A549 (cell line): ENCODE measurements at regions not wholly inside any gene's neighbourhood (a gene's known extent, or its start where the extent isn't known, plus 50 kb on each side); places are given as distances from the start of the nearest gene placed in this dataset.

Experiments
- ATAC-seq, 2 experiments: fragments of 200-7000 bp in 1 of 2; fragments of >200 bp in 1 of 2; cut with Nextera tagmentation in 1 of 2; cut with Tn5 transposase in 1 of 2; 3 replicates each; pipeline versions ENCODE4 v1.8.0 to v1.9.1; 2018 to 2020; ENCODE audit warnings: mild to moderate bottlenecking in 1 of 2, moderate library complexity in 1 of 2
- CTCF ChIA-PET: fragments of 300-600 bp; sonication (Branson Sonifier 250); formaldehyde crosslinking; extraction: SDS; loops from one replicate; lab custom pipeline; 2021; ENCODE audit warnings: antibody characterized with exemption, inconsistent platforms; lab: Yijun Ruan, JAX
- POLR2A ChIA-PET: fragments of 350-600 bp; formaldehyde crosslinking; extraction: SDS; loops from one replicate; lab custom pipeline; 2021; ENCODE audit warnings: antibody characterized with exemption, inconsistent platforms; lab: Yijun Ruan, JAX
- DNase-seq, 2 experiments: peaks; one replicate each; pipeline versions ENCODE4 v3.0.0 to v3.0.0-alpha.2; 2011 to 2016; ENCODE audit warnings: low read depth in 1 of 2, low spot score in 1 of 2
- FAIRE-seq: peaks from 2 replicates; lab custom pipeline; 2011; peaks lifted over from hg19 to GRCh38; lab: Jason Lieb, UNC
- H3K27ac ChIP-seq, 2 experiments: fragments of >200 bp; sonication (Bioruptor Twin); formaldehyde crosslinking; 3 replicates each; pipeline ENCODE4 v1.5.1; 2016 to 2017
- H3K4me1 ChIP-seq: fragments of >200 bp; sonication (Bioruptor Twin); formaldehyde crosslinking; 3 replicates; pipeline ENCODE4 v1.6.1; 2016
- H3K4me2 ChIP-seq: fragments of >200 bp; sonication (Bioruptor Twin); formaldehyde crosslinking; 3 replicates; pipeline ENCODE4 v1.6.1; 2016
- H3K4me3 ChIP-seq: fragments of >200 bp; sonication (Bioruptor Twin); formaldehyde crosslinking; 3 replicates; pipeline ENCODE4 v1.5.1; 2016
- H3K9me3 ChIP-seq: fragments of >200 bp; sonication (Bioruptor Twin); formaldehyde crosslinking; 3 replicates; pipeline ENCODE4 v1.6.1; 2016
- CBX8 ChIP-seq: fragments of 200-600 bp; sonication (generic); IDR thresholded peaks from 2 replicates; pipeline ENCODE4 v1.6.1; 2016
- CEBPB ChIP-seq, 2 experiments: fragments of >200 bp in 1 of 2; sonication (Bioruptor Twin) in 1 of 2; formaldehyde crosslinking in 1 of 2; IDR thresholded peaks; 2 replicates each; pipeline ENCODE4 v1.6.1; 2012 to 2016
- EP300 ChIP-seq, 2 experiments: fragments of >200 bp; sonication (Bioruptor Twin); formaldehyde crosslinking; IDR thresholded peaks; 2 replicates in 1 of 2; 3 replicates in 1 of 2; pipeline ENCODE4 v1.6.1; 2016 to 2017
- FOSL2 ChIP-seq, 2 experiments: fragments of 450-650 bp in 1 of 2; fragments of >200 bp in 1 of 2; sonication (Bioruptor Twin) in 1 of 2; formaldehyde crosslinking; IDR thresholded peaks; 2 replicates each; pipeline versions ENCODE4 v1.5.0 to v1.6.1; 2016 to 2020; ENCODE audit warnings: mild to moderate bottlenecking in 1 of 2, moderate library complexity in 1 of 2
- JUNB ChIP-seq: fragments of >200 bp; sonication (Bioruptor Twin); formaldehyde crosslinking; IDR thresholded peaks from 2 replicates; pipeline ENCODE4 v1.6.1; 2016
- KDM1A ChIP-seq: fragments of 200-600 bp; sonication (generic); IDR thresholded peaks from 2 replicates; pipeline ENCODE4 v1.6.1; 2016; ENCODE audit warnings: low read depth, mild to moderate bottlenecking
- MAFK ChIP-seq: fragments of 450-650 bp; IDR thresholded peaks from 2 replicates; pipeline ENCODE4 v1.6.1; 2014; ENCODE audit not compliant: partially characterized antibody
- MAZ ChIP-seq: fragments of 150-350 bp; IDR thresholded peaks from 2 replicates; pipeline ENCODE4 v1.6.1; 2014; ENCODE audit warnings: antibody characterized with exemption, low read depth, low read length, borderline replicate concordance
- NFE2L2 ChIP-seq: fragments of 150-350 bp; conservative IDR thresholded peaks from 2 replicates; pipeline ENCODE4 v1.6.1; 2014; ENCODE audit warnings: low read length
- NPAS2 ChIP-seq: fragments of 250-450 bp; sonication (Bioruptor Pico); IDR thresholded peaks from 2 replicates; pipeline ENCODE4 v1.8.0; 2022; ENCODE audit warnings: mild to moderate bottlenecking, moderate library complexity, borderline replicate concordance
- PHF8 ChIP-seq: fragments of 200-600 bp; sonication (generic); IDR thresholded peaks from 2 replicates; pipeline ENCODE4 v1.6.1; 2016; ENCODE audit warnings: low read depth, mild to moderate bottlenecking, antibody characterized with exemption, moderate library complexity, borderline replicate concordance
- POLR2A ChIP-seq: IDR thresholded peaks from 2 replicates; pipeline ENCODE4 v1.6.1; 2012; ENCODE audit warnings: mild to moderate bottlenecking, low read length
- RFX5 ChIP-seq: fragments of 450-650 bp; IDR thresholded peaks from 2 replicates; pipeline ENCODE4 v1.7.1; 2014; ENCODE audit warnings: antibody characterized with exemption, mild to moderate bottlenecking, moderate library complexity
- SMC3 ChIP-seq: fragments of >200 bp; sonication (Bioruptor Twin); formaldehyde crosslinking; IDR thresholded peaks from 3 replicates; pipeline ENCODE4 v1.6.1; 2018; ENCODE audit warnings: inconsistent platforms
- ZFP36 ChIP-seq: fragments of 450-650 bp; IDR thresholded peaks from 2 replicates; pipeline ENCODE4 v1.6.1; 2014; ENCODE audit warnings: borderline replicate concordance; ENCODE audit not compliant: partially characterized antibody
- WGBS: methylation state at CpG from one replicate; pipeline ENCODE4 v1.1.6; 2017; ENCODE audit errors: missing lambda C conversion rate; 5-methylcytosine and 5-hydroxymethylcytosine counted together
- TF ChIP-seq, protein P1 (sequence below): fragments of 450-650 bp; IDR thresholded peaks from 2 replicates; pipeline ENCODE4 v1.6.1; 2014; ENCODE audit warnings: antibody characterized with exemption
- TF ChIP-seq, protein P2 (sequence below): fragments of >200 bp; sonication (Bioruptor Twin); formaldehyde crosslinking; IDR thresholded peaks from 3 replicates; pipeline ENCODE4 v1.6.1; 2016
- TF ChIP-seq, protein P3 (sequence below): IDR thresholded peaks from 2 replicates; pipeline ENCODE4 v1.6.1; 2012
- TF ChIP-seq, protein P4 (sequence below): fragments of >200 bp; sonication (Bioruptor Twin); formaldehyde crosslinking; IDR thresholded peaks from 3 replicates; pipeline ENCODE4 v1.5.1; 2016

DNA sequence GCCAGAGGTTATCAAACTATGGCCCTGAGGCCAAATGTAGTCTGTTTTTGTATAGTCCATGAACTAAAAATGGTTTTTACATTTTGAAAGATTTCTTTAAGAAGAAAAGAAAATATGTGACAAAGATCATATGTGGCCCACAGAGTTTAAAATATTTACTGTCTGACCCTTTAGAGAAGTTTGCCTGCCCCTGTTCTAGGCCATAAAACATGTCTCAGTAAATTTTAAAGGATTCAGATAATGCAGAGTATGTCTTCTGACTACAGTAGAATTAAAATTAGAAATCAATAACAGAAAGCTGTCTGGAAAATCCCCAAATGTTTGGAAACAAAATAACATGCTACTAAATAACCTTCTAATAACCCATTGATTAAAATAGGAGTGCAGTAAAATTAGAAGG lies 86.3 kb downstream of the KCNRG start (continued):
- no peak for TF ChIP-seq RFX5
- no peak for TF ChIP-seq NPAS2 (CRISPR knock-in tag)
- TF ChIP-seq EP300 (IDR thresholded peaks at IDR 0.05), result no peak
- TF ChIP-seq JUNB, result no peak

DNA sequence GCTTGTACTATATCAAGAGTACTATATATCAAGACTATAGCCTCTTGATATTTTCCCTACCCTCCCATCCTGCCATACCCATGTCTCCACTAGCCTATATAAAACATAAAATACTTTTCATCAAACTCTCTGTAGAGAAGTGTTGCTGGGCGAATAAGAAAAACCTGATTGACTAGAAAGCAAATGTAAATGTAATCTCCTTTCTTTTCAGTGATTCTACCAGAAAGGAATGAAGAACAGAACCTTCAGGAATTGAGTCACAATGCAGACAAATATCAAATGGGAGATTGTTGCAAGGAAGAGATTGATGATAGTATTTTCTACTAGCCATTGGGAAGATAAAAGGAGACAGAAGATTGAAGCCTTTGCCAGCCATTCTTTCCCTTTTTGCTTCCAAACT lies 89.2 kb downstream of the KCNRG start:
- CTCF ChIA-PET, result no interaction called here
- H3K4me2 ChIP-seq, result no peak overlapping the region
- TF ChIP-seq SMC3, result no peak
- no peak for TF ChIP-seq POLR2A
- TF ChIP-seq ZFP36, result no peak
- TF ChIP-seq CEBPB (IDR thresholded peaks at IDR 0.05), result no peak
- TF ChIP-seq, protein P1, sequence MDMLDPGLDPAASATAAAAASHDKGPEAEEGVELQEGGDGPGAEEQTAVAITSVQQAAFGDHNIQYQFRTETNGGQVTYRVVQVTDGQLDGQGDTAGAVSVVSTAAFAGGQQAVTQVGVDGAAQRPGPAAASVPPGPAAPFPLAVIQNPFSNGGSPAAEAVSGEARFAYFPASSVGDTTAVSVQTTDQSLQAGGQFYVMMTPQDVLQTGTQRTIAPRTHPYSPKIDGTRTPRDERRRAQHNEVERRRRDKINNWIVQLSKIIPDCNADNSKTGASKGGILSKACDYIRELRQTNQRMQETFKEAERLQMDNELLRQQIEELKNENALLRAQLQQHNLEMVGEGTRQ, result no peak
- no peak for TF ChIP-seq CBX8
- no peak for TF ChIP-seq KDM1A
- TF ChIP-seq NFE2L2, result no peak
- TF ChIP-seq, protein P2, sequence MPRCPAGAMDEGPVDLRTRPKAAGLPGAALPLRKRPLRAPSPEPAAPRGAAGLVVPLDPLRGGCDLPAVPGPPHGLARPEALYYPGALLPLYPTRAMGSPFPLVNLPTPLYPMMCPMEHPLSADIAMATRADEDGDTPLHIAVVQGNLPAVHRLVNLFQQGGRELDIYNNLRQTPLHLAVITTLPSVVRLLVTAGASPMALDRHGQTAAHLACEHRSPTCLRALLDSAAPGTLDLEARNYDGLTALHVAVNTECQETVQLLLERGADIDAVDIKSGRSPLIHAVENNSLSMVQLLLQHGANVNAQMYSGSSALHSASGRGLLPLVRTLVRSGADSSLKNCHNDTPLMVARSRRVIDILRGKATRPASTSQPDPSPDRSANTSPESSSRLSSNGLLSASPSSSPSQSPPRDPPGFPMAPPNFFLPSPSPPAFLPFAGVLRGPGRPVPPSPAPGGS, result no peak
- TF ChIP-seq PHF8, result no peak
- TF ChIP-seq, protein P3, sequence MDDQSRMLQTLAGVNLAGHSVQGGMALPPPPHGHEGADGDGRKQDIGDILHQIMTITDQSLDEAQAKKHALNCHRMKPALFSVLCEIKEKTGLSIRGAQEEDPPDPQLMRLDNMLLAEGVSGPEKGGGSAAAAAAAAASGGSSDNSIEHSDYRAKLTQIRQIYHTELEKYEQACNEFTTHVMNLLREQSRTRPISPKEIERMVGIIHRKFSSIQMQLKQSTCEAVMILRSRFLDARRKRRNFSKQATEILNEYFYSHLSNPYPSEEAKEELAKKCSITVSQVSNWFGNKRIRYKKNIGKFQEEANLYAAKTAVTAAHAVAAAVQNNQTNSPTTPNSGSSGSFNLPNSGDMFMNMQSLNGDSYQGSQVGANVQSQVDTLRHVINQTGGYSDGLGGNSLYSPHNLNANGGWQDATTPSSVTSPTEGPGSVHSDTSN, result no peak
- peaks cover 1% of the 10 kb centered on the region; the same call in 1 of the 3 replicates for H3K9me3 ChIP-seq
- H3K4me1 ChIP-seq, result no peaks in the 10 kb centered on the region
- ATAC-seq (no peak), FAIRE-seq (no peak), DNase-seq (no peak)
- POLR2A ChIA-PET, result no interaction called here
- no peak overlapping the region for H3K4me3 ChIP-seq
- H3K27ac ChIP-seq, result no peak overlapping the region
- WGBS, result 89% methylated on average over 1 of the region's 1 CpG

DNA sequence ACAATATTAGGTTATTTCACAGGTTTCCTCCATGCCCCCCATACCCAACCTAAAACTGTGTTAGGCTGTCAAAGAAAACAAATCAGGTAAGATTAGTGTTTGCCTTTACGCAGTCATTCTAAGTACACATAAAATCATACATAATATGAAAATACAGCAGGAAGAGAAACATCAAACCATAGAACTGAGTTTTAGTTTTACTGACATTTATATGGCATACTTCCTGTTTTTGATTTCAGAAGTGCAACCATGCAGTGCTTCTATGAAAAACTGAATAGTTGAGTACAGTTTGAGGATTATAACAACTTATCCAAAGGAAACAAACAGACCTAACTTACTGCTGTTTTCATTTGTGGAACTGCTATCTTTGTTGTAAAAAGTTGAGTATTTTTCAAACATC lies 91.3 kb downstream of the KCNRG start:
- DNase-seq, result no peak
- no peak for ATAC-seq
- H3K9me3 ChIP-seq, result no peaks in the 10 kb centered on the region
- no peak overlapping the region for H3K27ac ChIP-seq
- FAIRE-seq, result no peak
- POLR2A ChIA-PET, result no interaction called here
- no peaks in the 10 kb centered on the region for H3K4me1 ChIP-seq
- 88% methylated on average over 1 of the region's 1 CpG for WGBS
- CTCF ChIA-PET, result no interaction called here
- H3K4me3 ChIP-seq, result no peak overlapping the region
- TF ChIP-seq MAFK (no peak), MAZ (no peak), CBX8 (no peak), KDM1A (no peak), ZFP36 (no peak), FOSL2 (IDR thresholded peaks at IDR 0.05) (no peak), FOSL2 (CRISPR knock-in tag; IDR thresholded peaks at IDR 0.05) (no peak), EP300 (IDR thresholded peaks at IDR 0.05) (no peak)
- TF ChIP-seq, protein P4, sequence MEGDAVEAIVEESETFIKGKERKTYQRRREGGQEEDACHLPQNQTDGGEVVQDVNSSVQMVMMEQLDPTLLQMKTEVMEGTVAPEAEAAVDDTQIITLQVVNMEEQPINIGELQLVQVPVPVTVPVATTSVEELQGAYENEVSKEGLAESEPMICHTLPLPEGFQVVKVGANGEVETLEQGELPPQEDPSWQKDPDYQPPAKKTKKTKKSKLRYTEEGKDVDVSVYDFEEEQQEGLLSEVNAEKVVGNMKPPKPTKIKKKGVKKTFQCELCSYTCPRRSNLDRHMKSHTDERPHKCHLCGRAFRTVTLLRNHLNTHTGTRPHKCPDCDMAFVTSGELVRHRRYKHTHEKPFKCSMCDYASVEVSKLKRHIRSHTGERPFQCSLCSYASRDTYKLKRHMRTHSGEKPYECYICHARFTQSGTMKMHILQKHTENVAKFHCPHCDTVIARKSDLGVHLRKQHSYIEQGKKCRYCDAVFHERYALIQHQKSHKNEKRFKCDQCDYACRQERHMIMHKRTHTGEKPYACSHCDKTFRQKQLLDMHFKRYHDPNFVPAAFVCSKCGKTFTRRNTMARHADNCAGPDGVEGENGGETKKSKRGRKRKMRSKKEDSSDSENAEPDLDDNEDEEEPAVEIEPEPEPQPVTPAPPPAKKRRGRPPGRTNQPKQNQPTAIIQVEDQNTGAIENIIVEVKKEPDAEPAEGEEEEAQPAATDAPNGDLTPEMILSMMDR, result no peak
- TF ChIP-seq, protein P3, result no peak
- no peak overlapping the region for H3K4me2 ChIP-seq
